Thyroid gland (tissue), 4 donors: ENCODE measurements at regions not wholly inside any gene's neighbourhood (a gene's known extent, or its start where the extent isn't known, plus 50 kb on each side); places are given as distances from the start of the nearest gene placed in this dataset.

ENCODE experiments used
- CTCF ChIP-seq, 6 experiments: fragments of 200-600 bp in 3 of 6; fragments of 450-650 bp in 3 of 6; sonication (generic) in 3 of 6; IDR thresholded peaks; one replicate each; pipeline ENCODE4 v1.5.1; 2016 to 2019; ENCODE audit warnings: antibody characterized with exemption in 6 of 6, mild to moderate bottlenecking in 2 of 6, inconsistent platforms in 1 of 6, moderate library complexity in 1 of 6
- POLR2A ChIP-seq, 2 donors: fragments of 450-650 bp; IDR thresholded peaks; one replicate each; pipeline ENCODE4 v1.6.1; 2017; ENCODE audit warnings: antibody characterized with exemption in 2 of 2, mild to moderate bottlenecking in 2 of 2, moderate library complexity in 1 of 2

- TF ChIP-seq CTCF (IDR thresholded peaks at IDR 0.05) (peak in 3 of 6 experiments; percentile 17 to 21 (median 18)), POLR2A (IDR thresholded peaks at IDR 0.05) (no peak)
These were observed 231.9 kb upstream of the CADM1 start for GRCh38 chr11:115736146-115736545.
